GM23338 (cell line): ENCODE measurements at regions not wholly inside any gene's neighbourhood (a gene's known extent, or its start where the extent isn't known, plus 50 kb on each side); places are given as distances from the start of the nearest gene placed in this dataset.

Experiments used
- CTCF ChIP-seq, 2 experiments: fragments of 200-600 bp in 1 of 2; sonication (generic) in 1 of 2; conservative IDR thresholded peaks; 2 replicates each; pipeline versions ENCODE4 v1.5.1 to v1.6.1; 2016 to 2017; ENCODE audit warnings: antibody characterized with exemption in 2 of 2, low read depth in 2 of 2, mild to moderate bottlenecking in 2 of 2, moderate library complexity in 1 of 2
- EZH2 ChIP-seq: fragments of 200-600 bp; sonication (generic); IDR thresholded peaks from one replicate; pipeline ENCODE4 v1.8.0; 2017; ENCODE audit warnings: antibody characterized with exemption, mild to moderate bottlenecking, low read depth; ENCODE audit not compliant: unreplicated experiment
- POLR2AphosphoS5 ChIP-seq: IDR thresholded peaks from 2 replicates; pipeline ENCODE4 v1.6.1; 2016; ENCODE audit warnings: antibody characterized with exemption, low read depth
- REST ChIP-seq: IDR thresholded peaks from one replicate; pipeline ENCODE4 v1.6.1; 2018; ENCODE audit warnings: antibody characterized with exemption; ENCODE audit not compliant: unreplicated experiment
- STAT1 ChIP-seq: IDR thresholded peaks from one replicate; pipeline ENCODE4 v1.6.1; 2016; ENCODE audit warnings: antibody characterized with exemption; ENCODE audit not compliant: unreplicated experiment
- ZNF462 ChIP-seq: fragments of 250-450 bp; sonication (Bioruptor Pico); IDR thresholded peaks from 2 replicates; pipeline ENCODE4 v1.5.0; 2020; ENCODE audit warnings: mild to moderate bottlenecking, moderate library complexity
- TF ChIP-seq, protein P1 (sequence below): IDR thresholded peaks from 2 replicates; pipeline ENCODE4 v1.6.1; 2016; ENCODE audit warnings: antibody characterized with exemption

GRCh38 chr10:89869592-89870156 lies 168.3 kb downstream of the KIF20B start:
- TF ChIP-seq CTCF (conservative IDR thresholded peaks at IDR 0.05; ENCODE audit: low read depth in 2 of 2) = no peak
- no peak for TF ChIP-seq REST
- TF ChIP-seq POLR2AphosphoS5 = no peak
- TF ChIP-seq, protein P1, sequence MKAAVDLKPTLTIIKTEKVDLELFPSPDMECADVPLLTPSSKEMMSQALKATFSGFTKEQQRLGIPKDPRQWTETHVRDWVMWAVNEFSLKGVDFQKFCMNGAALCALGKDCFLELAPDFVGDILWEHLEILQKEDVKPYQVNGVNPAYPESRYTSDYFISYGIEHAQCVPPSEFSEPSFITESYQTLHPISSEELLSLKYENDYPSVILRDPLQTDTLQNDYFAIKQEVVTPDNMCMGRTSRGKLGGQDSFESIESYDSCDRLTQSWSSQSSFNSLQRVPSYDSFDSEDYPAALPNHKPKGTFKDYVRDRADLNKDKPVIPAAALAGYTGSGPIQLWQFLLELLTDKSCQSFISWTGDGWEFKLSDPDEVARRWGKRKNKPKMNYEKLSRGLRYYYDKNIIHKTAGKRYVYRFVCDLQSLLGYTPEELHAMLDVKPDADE = no peak
- TF ChIP-seq EZH2 = no peak
- TF ChIP-seq ZNF462 (CRISPR knock-in tag) = no peak
- TF ChIP-seq STAT1 = no peak
